ENCODE measurements at regions not wholly inside any gene's neighbourhood (a gene's known extent, or its start where the extent isn't known, plus 50 kb on each side); places are given as distances from the start of the nearest gene placed in this dataset.

DNA sequence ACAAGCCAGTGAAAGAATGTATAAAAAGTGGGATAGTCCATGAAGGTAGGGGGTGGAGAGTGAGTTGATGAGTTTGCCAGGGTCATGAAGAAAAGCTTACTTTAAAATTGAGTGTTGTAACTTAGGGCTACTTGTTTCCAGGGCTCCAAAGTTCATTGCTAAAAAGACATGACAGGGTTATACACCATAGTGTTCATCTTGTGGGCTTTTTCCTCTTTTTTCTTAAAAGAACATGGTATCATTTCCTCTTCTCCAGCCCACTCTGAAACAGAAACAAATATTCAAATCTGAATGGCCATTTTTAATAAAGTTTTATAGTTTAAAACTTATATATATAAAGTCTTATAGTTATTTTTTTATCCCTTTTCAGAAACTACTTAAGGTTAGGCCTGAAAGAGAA lies 115.7 kb upstream of the SMC2 start:
- Histone ChIP-seq H3K9me3 (no peaks in the 10 kb centered on the region), H3K4me1 (no peaks in the 10 kb centered on the region), H3K36me3 (no peaks in the 10 kb centered on the region), H3K27me3 (no peaks in the 10 kb centered on the region), H3K27ac (no peak overlapping the region), H3K4me3 (no peak overlapping the region)
- intact Hi-C loops (cut with DNase I), result no loop called here
- no peak for ATAC-seq
- no peak for FAIRE-seq
- TF ChIP-seq, protein P1, sequence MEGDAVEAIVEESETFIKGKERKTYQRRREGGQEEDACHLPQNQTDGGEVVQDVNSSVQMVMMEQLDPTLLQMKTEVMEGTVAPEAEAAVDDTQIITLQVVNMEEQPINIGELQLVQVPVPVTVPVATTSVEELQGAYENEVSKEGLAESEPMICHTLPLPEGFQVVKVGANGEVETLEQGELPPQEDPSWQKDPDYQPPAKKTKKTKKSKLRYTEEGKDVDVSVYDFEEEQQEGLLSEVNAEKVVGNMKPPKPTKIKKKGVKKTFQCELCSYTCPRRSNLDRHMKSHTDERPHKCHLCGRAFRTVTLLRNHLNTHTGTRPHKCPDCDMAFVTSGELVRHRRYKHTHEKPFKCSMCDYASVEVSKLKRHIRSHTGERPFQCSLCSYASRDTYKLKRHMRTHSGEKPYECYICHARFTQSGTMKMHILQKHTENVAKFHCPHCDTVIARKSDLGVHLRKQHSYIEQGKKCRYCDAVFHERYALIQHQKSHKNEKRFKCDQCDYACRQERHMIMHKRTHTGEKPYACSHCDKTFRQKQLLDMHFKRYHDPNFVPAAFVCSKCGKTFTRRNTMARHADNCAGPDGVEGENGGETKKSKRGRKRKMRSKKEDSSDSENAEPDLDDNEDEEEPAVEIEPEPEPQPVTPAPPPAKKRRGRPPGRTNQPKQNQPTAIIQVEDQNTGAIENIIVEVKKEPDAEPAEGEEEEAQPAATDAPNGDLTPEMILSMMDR (IDR thresholded peaks at IDR 0.05), result no peak
- DNase-seq, result no peak

DNA sequence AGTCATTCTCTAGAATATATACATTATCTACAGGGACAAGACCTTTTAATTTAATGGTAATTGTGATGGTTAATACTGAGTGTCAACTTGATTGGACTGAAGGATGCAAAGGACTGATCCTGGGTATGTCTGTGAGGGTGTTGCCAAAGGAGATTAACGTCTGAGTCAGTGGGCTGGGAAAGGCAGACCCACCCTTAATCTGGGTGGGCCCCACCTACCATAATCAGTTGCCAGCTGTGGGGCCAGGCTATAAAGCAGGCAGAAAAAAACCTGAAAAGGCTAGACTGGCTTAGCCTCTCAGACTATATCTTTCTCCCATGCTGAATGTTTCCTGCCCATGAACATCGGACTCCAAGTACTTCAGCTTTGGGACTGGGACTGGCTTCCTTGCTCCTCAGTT lies 112.2 kb upstream of the SMC2 start:
- Histone ChIP-seq H3K4me1 (no peaks in the 10 kb centered on the region), H3K27me3 (no peaks in the 10 kb centered on the region), H3K4me3 (no peak overlapping the region), H3K36me3 (no peaks in the 10 kb centered on the region), H3K9me3 (no peaks in the 10 kb centered on the region), H3K27ac (no peak overlapping the region)
- 60 to 62% methylated on average over 2 of the region's 2 CpGs for WGBS, 2 donors
- no peak for ATAC-seq
- no peak for FAIRE-seq
- TF ChIP-seq, protein P1 (IDR thresholded peaks at IDR 0.05), result no peak
- intact Hi-C loops (cut with DNase I), result no loop called here
- no peak for DNase-seq

DNA sequence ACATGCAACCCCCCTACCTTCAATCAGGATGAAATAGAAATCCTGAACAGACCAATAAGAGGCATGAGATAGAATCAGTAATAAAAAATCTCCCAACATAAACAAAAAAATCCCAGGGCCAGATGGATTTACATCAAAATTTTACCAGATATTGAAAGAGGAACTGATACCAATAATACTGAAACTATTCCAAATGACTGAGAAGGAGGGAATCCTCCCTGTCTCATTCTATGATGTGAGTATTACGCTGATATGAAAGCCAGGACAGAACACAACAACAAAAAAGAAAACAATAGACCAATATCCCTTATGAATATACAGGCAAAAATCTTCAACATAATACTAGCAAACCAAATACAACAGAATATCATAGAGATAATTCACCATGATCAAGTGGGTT lies 109.0 kb upstream of the SMC2 start:
- DNase-seq, result no peak
- no peak for FAIRE-seq
- no peaks in the 10 kb centered on the region for H3K36me3 ChIP-seq
- no peak overlapping the region for H3K4me3 ChIP-seq
- H3K27ac ChIP-seq, result no peak overlapping the region
- no peaks in the 10 kb centered on the region for H3K27me3 ChIP-seq
- WGBS, 2 donors, result 38 to 84% methylated on average over 1 of the region's 1 CpG
- no peaks in the 10 kb centered on the region for H3K4me1 ChIP-seq
- ATAC-seq, result no peak
- TF ChIP-seq, protein P1 (IDR thresholded peaks at IDR 0.05), result no peak
- no peaks in the 10 kb centered on the region for H3K9me3 ChIP-seq
- intact Hi-C loops (cut with DNase I), result no loop called here

DNA sequence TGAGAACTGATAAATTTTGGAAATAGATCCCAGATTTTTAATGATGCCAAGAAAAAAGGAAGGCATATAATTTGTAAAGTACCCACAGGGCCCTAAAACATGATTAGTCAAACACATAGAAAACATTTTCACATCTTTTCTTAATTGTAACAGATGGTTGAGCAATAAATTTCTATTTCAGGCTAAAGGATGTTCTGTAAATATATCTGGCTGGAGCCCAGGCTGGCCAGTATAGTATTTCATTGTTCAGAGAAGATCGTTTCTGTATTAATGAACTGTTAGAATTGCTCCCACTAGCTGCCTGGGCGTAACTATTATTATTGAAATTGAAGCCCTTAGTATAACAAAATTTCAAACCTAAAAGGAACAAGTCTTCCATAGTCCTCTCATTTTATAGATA lies 105.3 kb upstream of the SMC2 start:
- no peak for FAIRE-seq
- DNase-seq, result no peak
- intact Hi-C loops (cut with DNase I), result no loop called here
- WGBS, 2 donors, result 64 to 72% methylated on average over 2 of the region's 2 CpGs
- TF ChIP-seq, protein P1 (IDR thresholded peaks at IDR 0.05), result no peak
- no peak overlapping the region for H3K27ac ChIP-seq
- no peak overlapping the region for H3K4me3 ChIP-seq
- no peaks in the 10 kb centered on the region for H3K4me1 ChIP-seq
- no peaks in the 10 kb centered on the region for H3K36me3 ChIP-seq
- no peaks in the 10 kb centered on the region for H3K9me3 ChIP-seq
- no peak for ATAC-seq
- H3K27me3 ChIP-seq, result no peaks in the 10 kb centered on the region

DNA sequence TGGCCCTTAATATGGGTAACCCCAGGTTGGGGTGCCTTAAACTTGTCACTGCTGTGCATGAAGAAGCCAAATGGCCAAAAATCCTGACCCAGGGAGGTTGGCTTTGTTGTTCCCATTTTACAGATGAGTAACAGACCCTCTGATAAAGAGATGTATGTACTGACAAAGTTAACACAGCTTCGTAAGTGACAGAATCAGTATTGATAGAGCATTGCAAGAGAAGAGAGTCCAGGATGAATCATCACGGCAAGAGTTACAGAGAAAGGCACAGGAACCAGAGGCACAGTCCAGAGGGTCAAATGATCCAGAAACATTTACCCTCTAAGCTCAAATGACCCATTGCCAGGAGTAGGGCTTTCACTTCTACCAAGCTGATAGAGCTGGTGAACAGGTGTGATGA lies 103.8 kb upstream of the SMC2 start:
- TF ChIP-seq, protein P1 (IDR thresholded peaks at IDR 0.05), result no peak
- Histone ChIP-seq H3K27me3 (no peaks in the 10 kb centered on the region), H3K36me3 (no peaks in the 10 kb centered on the region), H3K9me3 (no peaks in the 10 kb centered on the region), H3K4me3 (no peak overlapping the region), H3K27ac (no peak overlapping the region), H3K4me1 (no peaks in the 10 kb centered on the region)
- FAIRE-seq (no peak), ATAC-seq (no peak), DNase-seq (no peak)
- 82% methylated on average over 2 of the region's 2 CpGs for WGBS, 2 donors
- intact Hi-C loops (cut with DNase I), result no loop called here

Measured in pancreas (tissue), 10 donors.